ENCODE measurements at regions not wholly inside any gene's neighbourhood (a gene's known extent, or its start where the extent isn't known, plus 50 kb on each side); places are given as distances from the start of the nearest gene placed in this dataset.

- peak; percentile 71 for DNase-seq
- peaks cover 2% of the 10 kb centered on the region for H3K36me3 Mint-ChIP-seq (ENCODE audit: low read depth)
- peak overlapping the region; percentile 42 for H3K27ac Mint-ChIP-seq
- H3K27ac ChIP-seq (ENCODE audit: low read depth, low read length) = no peak overlapping the region
- no peak overlapping the region for H3K4me3 ChIP-seq (ENCODE audit: low read length)
- H3K27me3 Mint-ChIP-seq (ENCODE audit: insufficient read depth) = no peaks in the 10 kb centered on the region
- no peaks in the 10 kb centered on the region for H3K36me3 ChIP-seq (ENCODE audit: control insufficient read depth, insufficient read depth, low read length)
- no peak for TF ChIP-seq CTCF (conservative IDR thresholded peaks at IDR 0.05)
- H3K4me1 Mint-ChIP-seq = peaks cover 30% of the 10 kb centered on the region
- no peaks in the 10 kb centered on the region for H3K4me1 ChIP-seq (ENCODE audit: control insufficient read depth, insufficient read depth, low read length)
- peaks cover 5% of the 10 kb centered on the region for H3K9me3 ChIP-seq (ENCODE audit: control insufficient read depth, low read length)
- H3K27me3 ChIP-seq (ENCODE audit: control insufficient read depth, insufficient read depth, low read length, poor library complexity, severe bottlenecking) = no peaks in the 10 kb centered on the region
- WGBS, 2 experiments (ENCODE audit: insufficient coverage in 1 of 2, insufficient read length in 1 of 2) = 63 to 73% methylated on average over 4 to 5 of the region's 5 CpGs
- peaks cover 16% of the 10 kb centered on the region for H3K9me3 Mint-ChIP-seq
- H3K9ac ChIP-seq (ENCODE audit: extremely low read depth, low read length, poor library complexity, severe bottlenecking) = no peak overlapping the region
- H3K4me3 Mint-ChIP-seq = no peak overlapping the region
Measured at GRCh38 chr12:38508246-38508645, 191.7 kb downstream of the ALG10B start.

- Mint-ChIP-seq H3K4me3 (no peak overlapping the region), H3K9me3 (peaks cover 20% of the 10 kb centered on the region), H3K27ac (no peak overlapping the region), H3K27me3 (ENCODE audit: insufficient read depth) (no peaks in the 10 kb centered on the region), H3K4me1 (peaks cover 9% of the 10 kb centered on the region), H3K36me3 (ENCODE audit: low read depth) (peaks cover 3% of the 10 kb centered on the region)
- no peak overlapping the region for H3K9ac ChIP-seq (ENCODE audit: extremely low read depth, low read length, poor library complexity, severe bottlenecking)
- peak overlapping the region; percentile 25 for H3K27ac ChIP-seq (ENCODE audit: low read depth, low read length)
- DNase-seq = no peak
- no peaks in the 10 kb centered on the region for H3K36me3 ChIP-seq (ENCODE audit: control insufficient read depth, insufficient read depth, low read length)
- peaks cover 5% of the 10 kb centered on the region for H3K9me3 ChIP-seq (ENCODE audit: control insufficient read depth, low read length)
- no peaks in the 10 kb centered on the region for H3K4me1 ChIP-seq (ENCODE audit: control insufficient read depth, insufficient read depth, low read length)
- no peak overlapping the region for H3K4me3 ChIP-seq (ENCODE audit: low read length)
- H3K27me3 ChIP-seq (ENCODE audit: control insufficient read depth, insufficient read depth, low read length, poor library complexity, severe bottlenecking) = no peaks in the 10 kb centered on the region
- TF ChIP-seq CTCF (conservative IDR thresholded peaks at IDR 0.05) = no peak
Measured at GRCh38 chr12:38515912-38516311, 199.3 kb downstream of the ALG10B start.

DNA sequence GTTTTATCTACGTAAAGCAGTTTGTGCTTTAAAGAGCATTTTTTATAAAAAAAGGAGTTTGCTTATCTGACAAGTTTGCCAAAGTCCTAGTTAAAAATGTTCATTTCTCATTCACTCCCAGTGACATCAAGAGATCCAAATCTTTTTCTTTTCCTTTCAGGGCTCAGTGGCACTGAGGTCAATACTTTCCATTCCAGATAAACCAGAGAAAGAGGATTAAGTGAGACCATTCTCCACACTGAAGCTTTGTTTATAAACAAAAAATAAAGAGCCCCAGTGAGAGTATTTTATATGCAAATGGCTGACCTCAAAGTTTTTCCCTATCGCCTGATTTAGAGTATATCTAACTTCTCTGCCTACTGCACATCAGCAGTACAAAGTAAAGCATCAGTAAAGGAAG lies 199.8 kb downstream of the ALG10B start:
- peaks cover 9% of the 10 kb centered on the region for H3K4me1 Mint-ChIP-seq
- Histone ChIP-seq H3K4me1 (ENCODE audit: control insufficient read depth, insufficient read depth, low read length) (no peaks in the 10 kb centered on the region), H3K9me3 (ENCODE audit: control insufficient read depth, low read length) (peaks cover 5% of the 10 kb centered on the region), H3K4me3 (ENCODE audit: low read length) (no peak overlapping the region), H3K9ac (ENCODE audit: extremely low read depth, low read length, poor library complexity, severe bottlenecking) (no peak overlapping the region), H3K27ac (ENCODE audit: low read depth, low read length) (peak overlapping the region; percentile 25), H3K36me3 (ENCODE audit: control insufficient read depth, insufficient read depth, low read length) (no peaks in the 10 kb centered on the region), H3K27me3 (ENCODE audit: control insufficient read depth, insufficient read depth, low read length, poor library complexity, severe bottlenecking) (no peaks in the 10 kb centered on the region)
- no peaks in the 10 kb centered on the region for H3K27me3 Mint-ChIP-seq (ENCODE audit: insufficient read depth)
- no peak overlapping the region for H3K27ac Mint-ChIP-seq
- no peak for DNase-seq
- H3K36me3 Mint-ChIP-seq (ENCODE audit: low read depth) = peaks cover 3% of the 10 kb centered on the region
- peaks cover 19% of the 10 kb centered on the region for H3K9me3 Mint-ChIP-seq
- no peak for TF ChIP-seq CTCF (conservative IDR thresholded peaks at IDR 0.05)
- H3K4me3 Mint-ChIP-seq = no peak overlapping the region
- WGBS, 2 experiments (ENCODE audit: insufficient coverage in 1 of 2, insufficient read length in 1 of 2) = 67 to 80% methylated on average over 1 to 2 of the region's 2 CpGs

All from endodermal cell (in vitro differentiated cells).